Omental fat pad (tissue), 3 donors: ENCODE measurements at regions not wholly inside any gene's neighbourhood (a gene's known extent, or its start where the extent isn't known, plus 50 kb on each side); places are given as distances from the start of the nearest gene placed in this dataset.

Experiments used
- ATAC-seq: fragments of 150-250 bp; one replicate; pipeline ENCODE4 v1.9.1; 2016; ENCODE audit warnings: mild to moderate bottlenecking, moderate library complexity; ENCODE audit not compliant: low FRiP score
- DNase-seq: peaks from one replicate; pipeline ENCODE4 v3.0.0-alpha.2; 2019; ENCODE audit warnings: low spot score
- CTCF ChIP-seq, 3 donors: fragments of 450-650 bp; IDR thresholded peaks; one replicate each; pipeline ENCODE4 v1.5.1; 2016 to 2017; ENCODE audit warnings: antibody characterized with exemption in 3 of 3, mild to moderate bottlenecking in 3 of 3, moderate library complexity in 2 of 3

DNA sequence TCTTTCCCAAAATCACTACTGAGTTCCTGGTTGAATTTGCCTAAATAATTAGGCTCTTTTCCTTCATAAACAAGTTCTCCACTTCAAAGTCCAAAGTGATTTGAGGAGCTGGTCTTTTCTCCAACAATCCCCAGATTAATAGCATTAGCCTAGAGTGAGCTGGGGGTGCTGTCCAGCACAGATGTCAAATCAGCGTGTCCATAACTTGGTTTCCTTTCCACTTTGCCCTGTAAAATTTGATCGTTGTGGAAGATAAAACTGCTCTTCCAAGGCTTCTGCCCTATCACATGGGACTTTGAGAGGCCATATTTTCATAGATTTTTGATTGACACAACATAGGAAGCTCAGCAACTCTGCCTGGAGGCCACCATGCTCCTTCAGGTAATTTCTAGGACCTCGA is 134.7 kb upstream of the RORB start:
- ATAC-seq, result no peak
- no peak for TF ChIP-seq CTCF (IDR thresholded peaks at IDR 0.05)
- DNase-seq, result no peak

GRCh38 chr9:74366111-74366510 is 131.0 kb upstream of the RORB start:
- peak; percentile 78 for ATAC-seq

DNA sequence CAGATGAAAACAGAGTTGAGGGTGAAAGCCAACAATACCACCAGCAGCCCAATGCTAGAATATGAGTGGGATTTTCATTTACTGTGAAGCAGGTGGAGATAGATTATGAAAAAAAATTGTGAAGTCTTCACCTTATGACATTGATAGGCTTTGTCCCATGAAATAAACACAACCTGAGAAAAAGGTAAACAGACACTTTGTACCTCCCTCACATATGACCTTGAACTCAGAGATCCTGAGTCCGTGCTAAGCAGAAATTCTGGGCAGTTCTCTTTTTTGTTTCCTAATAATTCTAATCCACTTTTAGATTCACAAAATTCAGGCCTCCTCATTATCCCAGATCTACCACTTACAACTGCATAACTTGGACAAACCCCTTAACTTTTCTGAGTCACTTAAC is 127.3 kb upstream of the RORB start:
- no peak for ATAC-seq
- no peak for TF ChIP-seq CTCF (IDR thresholded peaks at IDR 0.05)
- DNase-seq, result no peak

More at GRCh38 chr9:74366111-74366510, 131.0 kb upstream of the RORB start:
- no peak for TF ChIP-seq CTCF (IDR thresholded peaks at IDR 0.05)
- no peak for DNase-seq

GRCh38 chr9:74373348-74373747 is 123.8 kb upstream of the RORB start:
- DNase-seq (no peak), ATAC-seq (no peak)
- no peak for TF ChIP-seq CTCF (IDR thresholded peaks at IDR 0.05)

- no peak for TF ChIP-seq CTCF (IDR thresholded peaks at IDR 0.05)
- ATAC-seq (no peak), DNase-seq (no peak)
These were observed 117.4 kb upstream of the RORB start for GRCh38 chr9:74379718-74380117.

DNA sequence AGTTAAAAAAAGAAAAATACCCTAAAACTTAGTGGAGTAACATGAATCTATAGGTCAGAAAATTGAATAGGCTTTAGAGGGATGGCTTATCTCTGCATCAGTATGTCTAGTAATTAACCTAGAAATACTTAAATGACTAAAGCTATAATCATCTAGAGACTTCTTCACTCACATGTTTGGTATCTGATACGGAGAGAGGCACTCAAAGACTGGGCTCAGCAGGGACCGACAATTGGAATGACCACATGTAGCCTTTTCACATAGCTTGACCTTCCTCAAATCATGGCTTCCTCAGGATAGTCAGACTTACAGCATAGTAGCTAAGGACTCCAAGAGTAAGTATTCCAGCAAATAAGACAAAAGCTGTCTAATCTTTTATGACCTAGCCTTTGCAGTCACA is 105.3 kb upstream of the RORB start:
- TF ChIP-seq CTCF (IDR thresholded peaks at IDR 0.05), result no peak
- no peak for ATAC-seq

DNA sequence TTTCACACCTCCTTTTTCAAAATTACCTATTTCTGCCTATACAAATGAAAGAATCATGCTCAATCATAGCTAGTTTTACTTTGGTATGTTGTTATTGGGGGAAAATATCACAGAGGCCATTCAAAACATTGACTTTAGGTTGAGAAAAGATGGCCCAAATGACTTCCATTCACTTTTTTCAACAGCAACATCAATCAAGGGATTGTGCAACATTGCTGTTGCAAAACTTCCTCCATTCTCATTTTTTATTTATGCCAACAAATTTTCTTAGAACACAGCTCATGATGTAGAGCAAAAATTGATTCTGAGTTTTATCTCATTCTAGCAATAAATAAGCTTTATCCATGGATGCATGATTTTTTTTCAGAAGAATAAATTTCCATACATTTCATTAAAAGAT is 93.6 kb upstream of the RORB start:
- no peak for DNase-seq
- no peak for ATAC-seq
- TF ChIP-seq CTCF (IDR thresholded peaks at IDR 0.05), result no peak

More for the DNA sequence above, 105.3 kb upstream of the RORB start:
- no peak for DNase-seq
